ENCODE measurements at regions not wholly inside any gene's neighbourhood (a gene's known extent, or its start where the extent isn't known, plus 50 kb on each side); places are given as distances from the start of the nearest gene placed in this dataset.

GRCh38 chr4:12458621-12459020, 1025.5 kb downstream of the RAB28 start:
- Histone ChIP-seq H3K4me1 (no peaks in the 10 kb centered on the region), H3K9me3 (no peaks in the 10 kb centered on the region), H3K4me3 (no peak overlapping the region), H3K27me3 (ENCODE audit: insufficient read depth in 3 of 3, low read length in 2 of 3) (no peaks in the 10 kb centered on the region), H3K27ac (no peak overlapping the region), H3K36me3 (ENCODE audit: insufficient read depth in 1 of 2, low read depth in 1 of 2) (no peaks in the 10 kb centered on the region)
- WGBS, 3 donors = 80 to 86% (median 81%) methylated on average over 2 of the region's 2 CpGs
- ATAC-seq (no peak), DNase-seq (no peak)
- TF ChIP-seq CTCF (IDR thresholded peaks at IDR 0.05) = no peak
- intact Hi-C loops (cut with DNase I) = no loop called here

- ATAC-seq (no peak), DNase-seq (no peak)
- Histone ChIP-seq H3K27ac (no peak overlapping the region), H3K27me3 (ENCODE audit: insufficient read depth in 3 of 3, low read length in 2 of 3) (no peaks in the 10 kb centered on the region), H3K4me1 (no peaks in the 10 kb centered on the region), H3K4me3 (no peak overlapping the region), H3K36me3 (ENCODE audit: insufficient read depth in 1 of 2, low read depth in 1 of 2) (no peaks in the 10 kb centered on the region), H3K9me3 (no peaks in the 10 kb centered on the region)
- no peak for TF ChIP-seq CTCF (IDR thresholded peaks at IDR 0.05)
- WGBS, 3 donors = 75 to 82% (median 77%) methylated on average over 3 of the region's 3 CpGs
- intact Hi-C loops (cut with DNase I) = no loop called here
These were observed 1023.6 kb upstream of the HS3ST1 start for GRCh38 chr4:12452291-12452690.

GRCh38 chr4:12447451-12447850, 1018.8 kb upstream of the HS3ST1 start:
- Histone ChIP-seq H3K27me3 (ENCODE audit: insufficient read depth in 3 of 3, low read length in 2 of 3) (no peaks in the 10 kb centered on the region), H3K9me3 (no peaks in the 10 kb centered on the region), H3K27ac (no peak overlapping the region), H3K4me1 (no peaks in the 10 kb centered on the region), H3K36me3 (ENCODE audit: insufficient read depth in 1 of 2, low read depth in 1 of 2) (no peaks in the 10 kb centered on the region), H3K4me3 (no peak overlapping the region)
- DNase-seq = no peak
- 25 to 31% (median 25%) methylated on average over 3 of the region's 3 CpGs for WGBS, 3 donors
- TF ChIP-seq CTCF (IDR thresholded peaks at IDR 0.05) = no peak
- intact Hi-C loops (cut with DNase I) = no loop called here
- ATAC-seq = no peak

GRCh38 chr4:12446657-12447185, 1018.0 kb upstream of the HS3ST1 start:
- H3K27me3 ChIP-seq (ENCODE audit: insufficient read depth in 3 of 3, low read length in 2 of 3) = no peaks in the 10 kb centered on the region
- DNase-seq (no peak), ATAC-seq (no peak)
- 26 to 32% (median 29%) methylated on average over 2 of the region's 2 CpGs for WGBS, 3 donors
- no peak overlapping the region for H3K27ac ChIP-seq
- no peak for TF ChIP-seq CTCF (IDR thresholded peaks at IDR 0.05)
- no peaks in the 10 kb centered on the region for H3K9me3 ChIP-seq
- intact Hi-C loops (cut with DNase I) = no loop called here
- no peaks in the 10 kb centered on the region for H3K36me3 ChIP-seq (ENCODE audit: insufficient read depth in 1 of 2, low read depth in 1 of 2)
- no peaks in the 10 kb centered on the region for H3K4me1 ChIP-seq
- H3K4me3 ChIP-seq = no peak overlapping the region

GRCh38 chr4:12446256-12446655, 1017.6 kb upstream of the HS3ST1 start:
- ATAC-seq = no peak
- Histone ChIP-seq H3K36me3 (ENCODE audit: insufficient read depth in 1 of 2, low read depth in 1 of 2) (no peaks in the 10 kb centered on the region), H3K27ac (no peak overlapping the region), H3K4me3 (no peak overlapping the region), H3K27me3 (ENCODE audit: insufficient read depth in 3 of 3, low read length in 2 of 3) (no peaks in the 10 kb centered on the region), H3K9me3 (no peaks in the 10 kb centered on the region), H3K4me1 (no peaks in the 10 kb centered on the region)
- no peak for TF ChIP-seq CTCF (IDR thresholded peaks at IDR 0.05)
- 13 to 17% (median 15%) methylated on average over 5 of the region's 5 CpGs for WGBS, 3 donors
- intact Hi-C loops (cut with DNase I) = no loop called here
- no peak for DNase-seq
